ENCODE measurements at regions not wholly inside any gene's neighbourhood (a gene's known extent, or its start where the extent isn't known, plus 50 kb on each side); places are given as distances from the start of the nearest gene placed in this dataset.

DNA sequence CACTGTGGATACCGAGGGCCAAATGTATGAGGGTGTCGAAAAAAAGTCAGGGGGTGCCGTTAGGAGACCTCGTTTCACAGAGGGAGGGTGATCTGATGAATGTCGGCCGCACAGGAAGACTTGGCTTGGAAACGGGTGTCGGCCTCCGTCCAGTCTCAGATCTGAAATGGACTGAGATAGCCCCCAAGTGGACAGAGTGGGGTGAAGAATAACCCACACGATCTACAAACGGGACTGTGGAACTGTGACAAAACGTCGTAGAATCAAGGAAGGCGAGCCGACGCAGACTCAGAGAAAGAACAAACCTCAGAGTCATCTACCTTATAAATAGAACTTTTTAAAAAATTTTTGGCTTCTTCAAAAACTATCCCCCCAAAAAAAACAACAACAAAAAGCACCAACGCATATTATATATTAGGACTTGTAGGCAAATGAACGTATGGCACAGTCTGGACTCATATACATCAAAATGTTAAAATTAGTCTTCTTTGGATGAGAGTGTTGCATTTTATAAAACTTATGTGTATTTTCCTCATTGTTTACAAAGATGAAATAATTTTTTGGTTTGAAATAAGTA lies 63.8 kb upstream of the IRF2 start:
- TF ChIP-seq CTCF (IDR thresholded peaks at IDR 0.05; ENCODE audit: insufficient read depth, low read depth, low read length) = peak; percentile 78
- H3K4me3 ChIP-seq (ENCODE audit: low read depth, low read length) = peak overlapping the region; percentile 82
- peak; percentile 92 for DNase-seq (ENCODE audit: low read depth)

GRCh38 chr4:184537269-184538022 lies 63.1 kb upstream of the IRF2 start:
- peak overlapping the region; percentile 82 for H3K4me3 ChIP-seq (ENCODE audit: low read depth, low read length)
- TF ChIP-seq CTCF (IDR thresholded peaks at IDR 0.05; ENCODE audit: insufficient read depth, low read depth, low read length) = no peak
- DNase-seq (ENCODE audit: low read depth) = peak; percentile 96

GRCh38 chr4:184536881-184537248 lies 62.5 kb upstream of the IRF2 start:
- DNase-seq (ENCODE audit: low read depth) = no peak
- TF ChIP-seq CTCF (IDR thresholded peaks at IDR 0.05; ENCODE audit: insufficient read depth, low read depth, low read length) = no peak
- H3K4me3 ChIP-seq (ENCODE audit: low read depth, low read length) = peak overlapping the region; percentile 82

DNA sequence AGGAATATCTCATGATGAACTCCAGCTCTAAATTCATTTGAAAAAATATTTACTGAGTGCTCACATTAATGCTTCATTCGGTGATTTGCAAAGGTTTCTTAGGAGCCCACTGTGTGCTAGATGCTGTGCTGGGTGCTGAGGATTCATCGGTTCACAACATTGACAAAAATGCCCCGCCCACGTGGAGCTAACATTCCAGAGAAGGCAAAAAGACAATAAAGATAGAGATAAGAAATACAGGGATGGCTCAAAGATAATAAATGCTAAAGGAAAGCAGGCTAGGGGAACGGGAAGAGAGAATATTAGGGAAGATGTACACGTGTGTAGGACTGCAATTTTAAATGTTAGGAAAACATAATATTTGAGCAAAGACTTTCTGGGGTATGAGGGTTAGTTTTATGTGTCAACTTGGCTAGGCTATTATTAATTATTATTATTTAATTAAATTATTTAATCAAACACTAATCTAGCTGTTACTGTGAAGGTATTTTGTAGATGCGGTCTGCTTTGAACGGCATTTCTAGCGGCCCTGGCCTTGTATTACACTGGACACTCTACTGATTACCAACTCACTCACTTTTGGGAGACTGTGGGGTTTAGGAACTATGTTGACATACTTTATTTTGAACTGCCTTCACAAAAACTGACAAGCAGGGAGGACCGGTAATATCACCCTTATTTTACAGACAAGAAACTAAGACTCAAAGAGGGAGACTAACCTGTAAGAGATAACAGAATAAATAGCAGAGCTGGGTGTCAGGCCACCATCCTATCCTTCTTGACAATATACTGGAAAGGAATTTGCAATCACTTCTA lies 61.9 kb upstream of the IRF2 start:
- DNase-seq (ENCODE audit: low read depth) = peak; percentile 3
- TF ChIP-seq CTCF (IDR thresholded peaks at IDR 0.05; ENCODE audit: insufficient read depth, low read depth, low read length) = no peak
- H3K4me3 ChIP-seq (ENCODE audit: low read depth, low read length) = peak overlapping the region; percentile 82

DNA sequence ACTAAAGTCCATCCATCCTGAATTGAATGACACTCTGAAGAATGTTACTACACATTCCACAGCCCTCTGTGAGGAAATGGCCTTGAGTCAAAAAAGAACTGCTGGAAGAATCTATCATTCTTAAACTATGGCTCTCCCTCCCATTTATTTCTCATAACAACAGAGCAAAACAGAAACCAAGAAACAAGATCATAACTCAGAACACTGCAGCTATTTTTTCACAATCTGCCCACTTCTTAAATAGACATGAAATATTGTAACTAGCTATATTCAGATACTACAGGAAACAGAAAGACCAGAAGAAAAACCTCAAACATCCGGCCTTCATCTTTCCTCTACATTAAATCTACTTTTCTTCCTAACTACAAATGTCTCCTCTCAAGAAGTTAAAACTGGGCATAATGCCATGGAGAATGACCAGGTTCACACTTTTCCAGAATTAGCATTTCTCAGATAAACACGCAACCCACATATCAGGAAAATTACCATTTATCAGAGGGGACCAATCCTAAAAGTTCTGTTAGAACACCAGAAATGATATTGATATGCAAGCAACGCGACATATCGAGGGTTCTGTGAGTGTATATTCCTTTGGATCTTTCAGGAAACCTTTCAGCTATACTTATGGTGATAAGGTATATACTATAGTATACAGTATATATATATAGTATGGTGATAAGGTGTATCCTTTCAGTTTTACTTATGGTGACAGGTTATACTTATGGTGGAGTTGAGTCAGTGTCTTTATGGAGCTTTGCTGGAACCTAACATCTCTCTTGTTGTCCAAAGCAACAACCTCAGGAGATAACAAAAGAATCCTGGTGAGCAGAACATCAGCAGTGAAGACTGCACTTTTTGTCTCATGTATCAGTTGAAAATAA lies 60.4 kb upstream of the IRF2 start:
- TF ChIP-seq CTCF (IDR thresholded peaks at IDR 0.05; ENCODE audit: insufficient read depth, low read depth, low read length) = no peak
- DNase-seq (ENCODE audit: low read depth) = peak; percentile 63
- H3K4me3 ChIP-seq (ENCODE audit: low read depth, low read length) = no peak overlapping the region

DNA sequence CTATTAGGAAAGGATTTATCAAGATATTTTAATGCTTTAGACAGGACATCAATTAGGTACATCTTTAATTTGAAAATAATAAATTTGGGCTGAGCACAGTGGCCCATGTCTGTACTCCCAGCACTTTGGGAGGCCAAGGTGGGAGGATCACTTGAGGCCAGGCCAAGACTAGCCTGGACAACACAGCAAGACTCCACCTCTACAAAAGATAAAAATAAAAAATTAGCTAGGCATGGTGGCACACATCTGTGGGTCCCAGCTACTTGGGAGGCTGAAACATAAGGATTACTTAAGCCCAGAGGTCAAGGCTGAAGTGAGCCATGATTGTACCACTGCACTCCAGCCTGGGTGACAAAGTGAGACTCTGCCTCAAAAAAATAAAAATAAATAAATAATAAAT lies 59.6 kb upstream of the IRF2 start:
- no peak for TF ChIP-seq CTCF (IDR thresholded peaks at IDR 0.05; ENCODE audit: insufficient read depth, low read depth, low read length)
- no peak for DNase-seq (ENCODE audit: low read depth)
- H3K4me3 ChIP-seq (ENCODE audit: low read depth, low read length) = no peak overlapping the region

Measured in fibroblast of villous mesenchyme (primary cell).